Keratinocyte (primary cell): ENCODE measurements at regions not wholly inside any gene's neighbourhood (a gene's known extent, or its start where the extent isn't known, plus 50 kb on each side); places are given as distances from the start of the nearest gene placed in this dataset.
A peak's percentile ranks its signal among the peaks of the same experiment; 100 is the strongest.

Source experiments
- DNase-seq: peaks from one replicate; pipeline ENCODE4 v3.0.0-alpha.2; 2011; ENCODE audit warnings: low read depth, missing footprints, low spot score
- FAIRE-seq: peaks from 2 replicates; lab custom pipeline; 2011; peaks lifted over from hg19 to GRCh38; lab: Jason Lieb, UNC
- H2AFZ ChIP-seq: 2 replicates; pipeline ENCODE4 v1.6.0; 2012; ENCODE audit warnings: low read length, control low read depth, inconsistent platforms; ENCODE audit not compliant: control insufficient read depth
- H3K27ac ChIP-seq: 2 replicates; pipeline ENCODE4 v1.5.1; 2011; ENCODE audit warnings: low read length; ENCODE audit not compliant: control insufficient read depth, insufficient read depth
- H3K27me3 ChIP-seq: 3 replicates; pipeline ENCODE4 v1.6.0; 2011; ENCODE audit warnings: low read length; ENCODE audit not compliant: control insufficient read depth, insufficient read depth; ENCODE audit errors: extremely low read depth
- H3K36me3 ChIP-seq, 2 experiments: 2 replicates in 1 of 2; 3 replicates in 1 of 2; pipeline ENCODE4 v1.5.1; 2011; ENCODE audit warnings: low read length in 2 of 2, mild to moderate bottlenecking in 1 of 2; ENCODE audit not compliant: control insufficient read depth in 2 of 2, insufficient read depth in 2 of 2; ENCODE audit errors: extremely low read depth in 1 of 2
- H3K4me1 ChIP-seq: 3 replicates; pipeline ENCODE4 v1.5.1; 2011; ENCODE audit warnings: low read length; ENCODE audit not compliant: control insufficient read depth, insufficient read depth; ENCODE audit errors: extremely low read depth
- H3K4me2 ChIP-seq: 3 replicates; pipeline ENCODE4 v1.6.0; 2011; ENCODE audit warnings: low read depth, low read length; ENCODE audit not compliant: control insufficient read depth, insufficient read depth; ENCODE audit errors: extremely low read depth
- H3K4me3 ChIP-seq, 3 experiments: fragments of 200-600 bp in 1 of 3; sonication (generic) in 1 of 3; 2 replicates in 2 of 3; 3 replicates in 1 of 3; pipeline ENCODE4 v1.5.1; 2011 to 2016; ENCODE audit warnings: low read length in 3 of 3, mild to moderate bottlenecking in 3 of 3, control low read depth in 2 of 3, inconsistent platforms in 1 of 3, low read depth in 1 of 3, mixed read lengths in 1 of 3, mixed run types in 1 of 3, moderate library complexity in 1 of 3; ENCODE audit not compliant: control insufficient read depth in 2 of 3, insufficient read depth in 2 of 3; ENCODE audit errors: extremely low read depth in 1 of 3
- H3K79me2 ChIP-seq: 2 replicates; pipeline ENCODE4 v1.6.0; 2012; ENCODE audit warnings: low read length; ENCODE audit not compliant: control insufficient read depth, insufficient read depth
- H3K9ac ChIP-seq: 3 replicates; pipeline ENCODE4 v1.6.0; 2011; ENCODE audit warnings: low read length; ENCODE audit not compliant: control insufficient read depth, insufficient read depth; ENCODE audit errors: extremely low read depth
- H3K9me1 ChIP-seq: 3 replicates; pipeline ENCODE4 v1.6.0; 2011; ENCODE audit warnings: low read length; ENCODE audit not compliant: control insufficient read depth, insufficient read depth; ENCODE audit errors: extremely low read depth
- H3K9me3 ChIP-seq: 2 replicates; pipeline ENCODE4 v1.5.1; 2012; ENCODE audit warnings: low read depth, low read length; ENCODE audit not compliant: control insufficient read depth
- H4K20me1 ChIP-seq: 3 replicates; pipeline ENCODE4 v1.6.0; 2011; ENCODE audit warnings: low read length; ENCODE audit not compliant: control insufficient read depth, insufficient read depth; ENCODE audit errors: extremely low read depth
- CTCF ChIP-seq, 3 experiments: IDR thresholded peaks in 1 of 3; conservative IDR thresholded peaks in 1 of 3; optimal IDR thresholded peaks in 1 of 3; 2 replicates in 2 of 3; 3 replicates in 1 of 3; pipeline versions ENCODE3 to v1.5.1; 2011; ENCODE audit warnings: low read length in 3 of 3, mild to moderate bottlenecking in 3 of 3, moderate library complexity in 2 of 3, control low read depth in 1 of 3, inconsistent platforms in 1 of 3; ENCODE audit not compliant: insufficient read depth in 2 of 3; ENCODE audit errors: extremely low read depth in 1 of 3
- EZH2 ChIP-seq: IDR thresholded peaks from one replicate; pipeline ENCODE4 v1.6.1; 2012; ENCODE audit warnings: inconsistent platforms, mild to moderate bottlenecking, low read length, moderate library complexity
- dilution Hi-C: fragments of 300-500 bp; cut with MboI; formaldehyde crosslinking; loops from one replicate; pipeline ENCODE4 v1.7.0; 2020; ENCODE audit warnings: low sequenced_read_pairs; ENCODE audit not compliant: extremely low pct_ligation_motif_present

- Histone ChIP-seq H3K4me3 (no peak overlapping the region), H4K20me1 (no peaks in the 10 kb centered on the region), H3K36me3 (no peaks in the 10 kb centered on the region), H3K9me1 (no peaks in the 10 kb centered on the region), H3K9me3 (peaks cover 3% of the 10 kb centered on the region), H3K9ac (no peak overlapping the region), H3K27ac (no peak overlapping the region), H3K4me2 (no peak overlapping the region), H3K4me1 (peaks cover 12% of the 10 kb centered on the region), H2AFZ (no peak overlapping the region), H3K27me3 (no peaks in the 10 kb centered on the region), H3K79me2 (no peaks in the 10 kb centered on the region)
- dilution Hi-C loops, result no loop called here
- TF ChIP-seq CTCF (optimal IDR thresholded peaks at IDR 0.05 in 1 of 3, IDR thresholded peaks at IDR 0.05 in 1 of 3, conservative IDR thresholded peaks at IDR 0.05 in 1 of 3; ENCODE audit: extremely low read depth in 1 of 3, insufficient read depth in 2 of 3, low read length in 3 of 3) (no peak), EZH2 (no peak)
- FAIRE-seq (no peak), DNase-seq (no peak)
Observed at GRCh38 chr7:69436946-69437345, 161.3 kb upstream of the AUTS2 start.

GRCh38 chr7:69438584-69439412 is 159.5 kb upstream of the AUTS2 start:
- Histone ChIP-seq H3K4me2 (peak overlapping the region; percentile 57), H3K9me3 (peaks cover 3% of the 10 kb centered on the region), H2AFZ (peak overlapping the region; percentile 81), H3K9ac (peak overlapping the region; percentile 43), H3K79me2 (no peaks in the 10 kb centered on the region), H3K4me3 (no peak overlapping the region), H3K27ac (peak overlapping the region; percentile 61), H3K9me1 (no peaks in the 10 kb centered on the region), H3K27me3 (no peaks in the 10 kb centered on the region), H3K4me1 (peaks cover 12% of the 10 kb centered on the region), H3K36me3 (no peaks in the 10 kb centered on the region), H4K20me1 (no peaks in the 10 kb centered on the region)
- dilution Hi-C loops, result no loop called here
- TF ChIP-seq CTCF (optimal IDR thresholded peaks at IDR 0.05 in 1 of 3, IDR thresholded peaks at IDR 0.05 in 1 of 3, conservative IDR thresholded peaks at IDR 0.05 in 1 of 3; ENCODE audit: extremely low read depth in 1 of 3, insufficient read depth in 2 of 3, low read length in 3 of 3), result no peak
- no peak for TF ChIP-seq EZH2
- DNase-seq (no peak), FAIRE-seq (peak; percentile 93)
